Activated CD8-positive, alpha-beta memory T cell treated with anti-CD3 and anti-CD28 coated beads, Interleukin-2, amount 10 ng/mL, durations not matched to agents 7 days and 5 days (primary cell): ENCODE measurements at regions not wholly inside any gene's neighbourhood (a gene's known extent, or its start where the extent isn't known, plus 50 kb on each side); places are given as distances from the start of the nearest gene placed in this dataset.
A peak's percentile ranks its signal among the peaks of the same experiment; 100 is the strongest.

Experiments
- ATAC-seq: fragments of 150-1000 bp; cut with Tn5 transposase; one replicate; pipeline ENCODE4 v1.10.0; 2021; ENCODE audit warnings: moderate library complexity
- CTCF ChIA-PET: fragments of 350-600 bp; sonication (Branson Sonifier 250); formaldehyde crosslinking; loops from one replicate; lab custom pipeline; 2021; ENCODE audit warnings: antibody characterized with exemption; lab: Charles Lee
- DNase-seq: peaks from one replicate; pipeline ENCODE4 v3.0.0-alpha.2; 2020
- H3K27ac Mint-ChIP-seq: one replicate; pipeline ENCODE4 v1.8.0; 2021; ENCODE audit warnings: mild to moderate bottlenecking, mixed read lengths
- H3K27me3 Mint-ChIP-seq: one replicate; pipeline ENCODE4 v1.8.0; 2021; ENCODE audit warnings: mixed read lengths
- H3K36me3 Mint-ChIP-seq: one replicate; pipeline ENCODE4 v1.8.0; 2021; ENCODE audit warnings: mild to moderate bottlenecking, mixed read lengths
- H3K4me1 Mint-ChIP-seq: one replicate; pipeline ENCODE4 v1.8.0; 2021; ENCODE audit warnings: mixed read lengths
- H3K4me3 Mint-ChIP-seq: one replicate; pipeline ENCODE4 v1.8.0; 2021; ENCODE audit warnings: mild to moderate bottlenecking, moderate library complexity, mixed read lengths
- H3K9me3 Mint-ChIP-seq: one replicate; pipeline ENCODE4 v1.8.0; 2022; ENCODE audit warnings: low read depth, mixed read lengths

- no peak for DNase-seq
- CTCF ChIA-PET: interaction anchor here (1.2 kb wide), 1 partner anchor 15 kb away, joined by 3 read pairs; no protein-coding TSS in a partner anchor
- peaks cover 21% of the 10 kb centered on the region for H3K36me3 Mint-ChIP-seq
- H3K9me3 Mint-ChIP-seq: peaks cover 11% of the 10 kb centered on the region
- peaks cover 35% of the 10 kb centered on the region for H3K4me1 Mint-ChIP-seq
- no peak for ATAC-seq
- no peak overlapping the region for H3K4me3 Mint-ChIP-seq
- no peaks in the 10 kb centered on the region for H3K27me3 Mint-ChIP-seq
- no peak overlapping the region for H3K27ac Mint-ChIP-seq
Measured at GRCh38 chr14:89628521-89628920, 211.5 kb upstream of the FOXN3 start.

- H3K27me3 Mint-ChIP-seq: no peaks in the 10 kb centered on the region
- H3K27ac Mint-ChIP-seq: peak overlapping the region; percentile 70
- peaks cover 21% of the 10 kb centered on the region for H3K36me3 Mint-ChIP-seq
- CTCF ChIA-PET: no interaction called here
- H3K4me3 Mint-ChIP-seq: no peak overlapping the region
- no peak for DNase-seq
- ATAC-seq: peak; percentile 28
- peaks cover 46% of the 10 kb centered on the region for H3K4me1 Mint-ChIP-seq
- peaks cover 11% of the 10 kb centered on the region for H3K9me3 Mint-ChIP-seq
Measured at GRCh38 chr14:89626233-89626806, 209.3 kb upstream of the FOXN3 start.

GRCh38 chr14:89625731-89626232 is 208.7 kb upstream of the FOXN3 start:
- CTCF ChIA-PET: no interaction called here
- ATAC-seq (no peak), DNase-seq (no peak)
- Mint-ChIP-seq H3K27ac (peak overlapping the region; percentile 70), H3K4me1 (peaks cover 48% of the 10 kb centered on the region), H3K27me3 (no peaks in the 10 kb centered on the region), H3K36me3 (peaks cover 21% of the 10 kb centered on the region), H3K9me3 (peaks cover 11% of the 10 kb centered on the region), H3K4me3 (no peak overlapping the region)

GRCh38 chr14:89625244-89625713 is 208.2 kb upstream of the FOXN3 start:
- no peak for DNase-seq
- Mint-ChIP-seq H3K4me1 (peaks cover 50% of the 10 kb centered on the region), H3K9me3 (peaks cover 11% of the 10 kb centered on the region), H3K27me3 (no peaks in the 10 kb centered on the region), H3K4me3 (no peak overlapping the region), H3K27ac (no peak overlapping the region), H3K36me3 (peaks cover 21% of the 10 kb centered on the region)
- no peak for ATAC-seq
- CTCF ChIA-PET: no interaction called here

GRCh38 chr14:89624500-89625156 is 207.6 kb upstream of the FOXN3 start:
- no peak overlapping the region for H3K27ac Mint-ChIP-seq
- peaks cover 51% of the 10 kb centered on the region for H3K4me1 Mint-ChIP-seq
- DNase-seq (no peak), ATAC-seq (no peak)
- no peak overlapping the region for H3K4me3 Mint-ChIP-seq
- CTCF ChIA-PET: no interaction called here
- H3K9me3 Mint-ChIP-seq: peaks cover 11% of the 10 kb centered on the region
- no peaks in the 10 kb centered on the region for H3K27me3 Mint-ChIP-seq
- peaks cover 21% of the 10 kb centered on the region for H3K36me3 Mint-ChIP-seq

- Mint-ChIP-seq H3K27me3 (no peaks in the 10 kb centered on the region), H3K27ac (peak overlapping the region; percentile 94), H3K4me1 (peaks cover 46% of the 10 kb centered on the region), H3K36me3 (peaks cover 12% of the 10 kb centered on the region), H3K4me3 (no peak overlapping the region), H3K9me3 (peaks cover 4% of the 10 kb centered on the region)
- ATAC-seq (no peak), DNase-seq (no peak)
- CTCF ChIA-PET: no interaction called here
Measured at GRCh38 chr14:89621791-89622638, 205.0 kb upstream of the FOXN3 start.

GRCh38 chr14:89621009-89621421 is 204.0 kb upstream of the FOXN3 start:
- peak; percentile 32 for ATAC-seq
- CTCF ChIA-PET: interaction anchor here (0.6 to 0.7 kb wide), 2 partner anchors 21 to 205 kb away, joined by 3 read pairs; no protein-coding TSS in a partner anchor
- H3K9me3 Mint-ChIP-seq: no peaks in the 10 kb centered on the region

GRCh38 chr14:89620436-89620835 is 203.4 kb upstream of the FOXN3 start:
- Mint-ChIP-seq H3K4me1 (peaks cover 49% of the 10 kb centered on the region), H3K4me3 (peak overlapping the region; percentile 91), H3K9me3 (no peaks in the 10 kb centered on the region), H3K27me3 (no peaks in the 10 kb centered on the region), H3K36me3 (peaks cover 4% of the 10 kb centered on the region), H3K27ac (peak overlapping the region; percentile 94)
- ATAC-seq: no peak
- DNase-seq: no peak
- CTCF ChIA-PET: interaction anchor here (0.7 to 3.0 kb wide), 6 partner anchors 10 to 204 kb away, joined by 3 to 15 read pairs (median 6); no protein-coding TSS in a partner anchor

More at GRCh38 chr14:89621009-89621421, 204.0 kb upstream of the FOXN3 start:
- Mint-ChIP-seq H3K27ac (peak overlapping the region; percentile 94), H3K36me3 (peaks cover 4% of the 10 kb centered on the region), H3K27me3 (no peaks in the 10 kb centered on the region), H3K4me1 (peaks cover 46% of the 10 kb centered on the region), H3K4me3 (peak overlapping the region; percentile 91)
- peak; percentile 76 for DNase-seq

- no peaks in the 10 kb centered on the region for H3K27me3 Mint-ChIP-seq
- H3K27ac Mint-ChIP-seq: peak overlapping the region; percentile 94
- CTCF ChIA-PET: interaction anchor here (1.1 to 3.0 kb wide), 7 partner anchors 11 to 190 kb away, joined by 3 to 15 read pairs (median 6); no protein-coding TSS in a partner anchor
- H3K4me1 Mint-ChIP-seq: peaks cover 56% of the 10 kb centered on the region
- H3K9me3 Mint-ChIP-seq: no peaks in the 10 kb centered on the region
- ATAC-seq (no peak), DNase-seq (no peak)
- H3K4me3 Mint-ChIP-seq: peak overlapping the region; percentile 91
- H3K36me3 Mint-ChIP-seq: peaks cover 4% of the 10 kb centered on the region
Measured at GRCh38 chr14:89619596-89619995, 202.6 kb upstream of the FOXN3 start.

GRCh38 chr14:89618811-89619551 is 201.9 kb upstream of the FOXN3 start:
- H3K27me3 Mint-ChIP-seq: no peaks in the 10 kb centered on the region
- CTCF ChIA-PET: interaction anchor here (1.1 to 3.0 kb wide), 7 partner anchors 12 to 189 kb away, joined by 3 to 15 read pairs (median 6); no protein-coding TSS in a partner anchor
- no peaks in the 10 kb centered on the region for H3K9me3 Mint-ChIP-seq

GRCh38 chr14:89618330-89618708 is 201.3 kb upstream of the FOXN3 start:
- DNase-seq: no peak
- ATAC-seq: no peak
- peaks cover 69% of the 10 kb centered on the region for H3K4me1 Mint-ChIP-seq
- CTCF ChIA-PET: interaction anchor here (0.8 to 3.0 kb wide), 8 partner anchors 12 to 189 kb away, joined by 3 to 15 read pairs (median 5); no protein-coding TSS in a partner anchor
- no peaks in the 10 kb centered on the region for H3K27me3 Mint-ChIP-seq
- H3K9me3 Mint-ChIP-seq: no peaks in the 10 kb centered on the region
- peaks cover 4% of the 10 kb centered on the region for H3K36me3 Mint-ChIP-seq
- peak overlapping the region; percentile 85 for H3K4me3 Mint-ChIP-seq
- H3K27ac Mint-ChIP-seq: peak overlapping the region; percentile 93

More at GRCh38 chr14:89618811-89619551, 201.9 kb upstream of the FOXN3 start:
- ATAC-seq (peak; percentile 71), DNase-seq (peak; percentile 82)
- H3K36me3 Mint-ChIP-seq: peaks cover 4% of the 10 kb centered on the region
- H3K27ac Mint-ChIP-seq: peak overlapping the region; percentile 94
- peak overlapping the region; percentile 91 for H3K4me3 Mint-ChIP-seq
- H3K4me1 Mint-ChIP-seq: peaks cover 62% of the 10 kb centered on the region
